RPMI8226 (cell line): ENCODE measurements at regions not wholly inside any gene's neighbourhood (a gene's known extent, or its start where the extent isn't known, plus 50 kb on each side); places are given as distances from the start of the nearest gene placed in this dataset.

Source experiments
- DNase-seq: peaks from one replicate; pipeline ENCODE4 v3.0.0-alpha.2; 2015

- DNase-seq = peak; percentile 28
These were observed 396.6 kb downstream of the BRINP2 start for GRCh38 chr1:177567393-177567792.

GRCh38 chr1:177566495-177566894 is 395.7 kb downstream of the BRINP2 start:
- no peak for DNase-seq

- DNase-seq = no peak
These were observed 390.7 kb downstream of the BRINP2 start for GRCh38 chr1:177561436-177561835.

GRCh38 chr1:177558372-177558771 is 387.6 kb downstream of the BRINP2 start:
- no peak for DNase-seq

GRCh38 chr1:177556163-177556562 is 385.4 kb downstream of the BRINP2 start:
- DNase-seq = no peak

GRCh38 chr1:177547200-177547599 is 376.4 kb downstream of the BRINP2 start:
- no peak for DNase-seq

GRCh38 chr1:177546346-177546745 is 375.6 kb downstream of the BRINP2 start:
- DNase-seq = no peak

- no peak for DNase-seq
These were observed 355.4 kb downstream of the BRINP2 start for GRCh38 chr1:177526201-177526600.

- no peak for DNase-seq
These were observed 354.4 kb downstream of the BRINP2 start for GRCh38 chr1:177525176-177525575.

- DNase-seq = no peak
These were observed 346.8 kb downstream of the BRINP2 start for GRCh38 chr1:177517546-177517945.

- no peak for DNase-seq
These were observed 343.4 kb downstream of the BRINP2 start for GRCh38 chr1:177514207-177514606.

GRCh38 chr1:177511036-177511435 is 340.3 kb downstream of the BRINP2 start:
- no peak for DNase-seq

GRCh38 chr1:177505905-177506590 is 335.3 kb downstream of the BRINP2 start:
- DNase-seq = no peak

GRCh38 chr1:177495878-177496277 is 325.1 kb downstream of the BRINP2 start:
- DNase-seq = no peak

- DNase-seq = no peak
These were observed 320.0 kb downstream of the BRINP2 start for GRCh38 chr1:177490786-177491185.

- DNase-seq = no peak
These were observed 319.4 kb downstream of the BRINP2 start for GRCh38 chr1:177490036-177490639.

GRCh38 chr1:177488722-177489121 is 318.0 kb downstream of the BRINP2 start:
- no peak for DNase-seq

GRCh38 chr1:177487481-177487880 is 316.7 kb downstream of the BRINP2 start:
- DNase-seq = no peak

GRCh38 chr1:177480741-177481305 is 310.1 kb downstream of the BRINP2 start:
- DNase-seq = no peak

GRCh38 chr1:177479600-177479999 is 308.8 kb downstream of the BRINP2 start:
- DNase-seq = no peak

GRCh38 chr1:177476676-177477075 is 305.9 kb downstream of the BRINP2 start:
- peak; percentile 14 for DNase-seq

GRCh38 chr1:177472567-177472966 is 301.8 kb downstream of the BRINP2 start:
- no peak for DNase-seq

GRCh38 chr1:177471244-177471643 is 300.5 kb downstream of the BRINP2 start:
- DNase-seq = no peak

GRCh38 chr1:177469519-177469918 is 298.8 kb downstream of the BRINP2 start:
- no peak for DNase-seq

- no peak for DNase-seq
These were observed 295.5 kb downstream of the BRINP2 start for GRCh38 chr1:177466286-177466685.
